ENCODE measurements at regions not wholly inside any gene's neighbourhood (a gene's known extent, or its start where the extent isn't known, plus 50 kb on each side); places are given as distances from the start of the nearest gene placed in this dataset.

- Histone ChIP-seq H3K27ac (ENCODE audit: low read depth in 2 of 2, low read length in 2 of 2) (no peak overlapping the region), H3K9me3 (ENCODE audit: control insufficient read depth in 2 of 3, insufficient read depth in 1 of 3, low read length in 3 of 3) (no peaks in the 10 kb centered on the region), H3K36me3 (ENCODE audit: control insufficient read depth in 2 of 3, insufficient read depth in 3 of 3, low read length in 3 of 3) (no peaks in the 10 kb centered on the region), H3K4me1 (ENCODE audit: control insufficient read depth in 2 of 3, insufficient read depth in 2 of 3, low read depth in 1 of 3, low read length in 3 of 3) (peaks cover 0 to 2% (median 2%) of the 10 kb centered on the region in 3 donors), H3K9ac (ENCODE audit: low read length in 3 of 3) (no peak overlapping the region), H3K4me3 (ENCODE audit: low read length in 3 of 3) (no peak overlapping the region), H3K27me3 (ENCODE audit: control insufficient read depth, insufficient read depth, low read length) (no peaks in the 10 kb centered on the region)
- DNase-seq = peak in 2 of 5 donors; percentile 40 to 45
- intact Hi-C loops (cut with DNase I) = no loop called here
- no peak for FAIRE-seq
- no peak for TF ChIP-seq CTCF (IDR thresholded peaks at IDR 0.05; ENCODE audit: borderline replicate concordance, extremely low read depth, insufficient read depth)
Observed at GRCh38 chr12:53808023-53808705, 56.4 kb upstream of the CISTR start.

GRCh38 chr12:53809005-53809404, 57.2 kb upstream of the CISTR start:
- Histone ChIP-seq H3K9ac (ENCODE audit: low read length in 3 of 3) (no peak overlapping the region), H3K27me3 (ENCODE audit: control insufficient read depth, insufficient read depth, low read length) (no peaks in the 10 kb centered on the region), H3K4me1 (ENCODE audit: control insufficient read depth in 2 of 3, insufficient read depth in 2 of 3, low read depth in 1 of 3, low read length in 3 of 3) (peaks cover 0 to 2% (median 2%) of the 10 kb centered on the region in 3 donors), H3K27ac (ENCODE audit: low read depth in 2 of 2, low read length in 2 of 2) (no peak overlapping the region), H3K36me3 (ENCODE audit: control insufficient read depth in 2 of 3, insufficient read depth in 3 of 3, low read length in 3 of 3) (no peaks in the 10 kb centered on the region), H3K4me3 (ENCODE audit: low read length in 3 of 3) (no peak overlapping the region), H3K9me3 (ENCODE audit: control insufficient read depth in 2 of 3, insufficient read depth in 1 of 3, low read length in 3 of 3) (no peaks in the 10 kb centered on the region)
- no peak for TF ChIP-seq CTCF (IDR thresholded peaks at IDR 0.05; ENCODE audit: borderline replicate concordance, extremely low read depth, insufficient read depth)
- FAIRE-seq (no peak), DNase-seq (no peak)
- intact Hi-C loops (cut with DNase I) = no loop called here

GRCh38 chr12:53810950-53811349, 59.2 kb upstream of the CISTR start:
- Histone ChIP-seq H3K27ac (ENCODE audit: low read depth in 2 of 2, low read length in 2 of 2) (no peak overlapping the region), H3K27me3 (ENCODE audit: control insufficient read depth, insufficient read depth, low read length) (no peaks in the 10 kb centered on the region), H3K4me1 (ENCODE audit: control insufficient read depth in 2 of 3, insufficient read depth in 2 of 3, low read depth in 1 of 3, low read length in 3 of 3) (peaks cover 0 to 2% (median 1%) of the 10 kb centered on the region in 3 donors), H3K9me3 (ENCODE audit: control insufficient read depth in 2 of 3, insufficient read depth in 1 of 3, low read length in 3 of 3) (no peaks in the 10 kb centered on the region), H3K36me3 (ENCODE audit: control insufficient read depth in 2 of 3, insufficient read depth in 3 of 3, low read length in 3 of 3) (no peaks in the 10 kb centered on the region), H3K4me3 (ENCODE audit: low read length in 3 of 3) (no peak overlapping the region), H3K9ac (ENCODE audit: low read length in 3 of 3) (no peak overlapping the region)
- intact Hi-C loops (cut with DNase I) = no loop called here
- no peak for FAIRE-seq
- no peak for TF ChIP-seq CTCF (IDR thresholded peaks at IDR 0.05; ENCODE audit: borderline replicate concordance, extremely low read depth, insufficient read depth)
- no peak for DNase-seq

GRCh38 chr12:53811606-53812005, 59.8 kb upstream of the CISTR start:
- H3K36me3 ChIP-seq (ENCODE audit: control insufficient read depth in 2 of 3, insufficient read depth in 3 of 3, low read length in 3 of 3) = no peaks in the 10 kb centered on the region
- H3K27ac ChIP-seq (ENCODE audit: low read depth in 2 of 2, low read length in 2 of 2) = no peak overlapping the region
- H3K9ac ChIP-seq (ENCODE audit: low read length in 3 of 3) = no peak overlapping the region
- FAIRE-seq = no peak
- no peaks in the 10 kb centered on the region for H3K9me3 ChIP-seq (ENCODE audit: control insufficient read depth in 2 of 3, insufficient read depth in 1 of 3, low read length in 3 of 3)
- no peaks in the 10 kb centered on the region for H3K27me3 ChIP-seq (ENCODE audit: control insufficient read depth, insufficient read depth, low read length)
- no peak for TF ChIP-seq CTCF (IDR thresholded peaks at IDR 0.05; ENCODE audit: borderline replicate concordance, extremely low read depth, insufficient read depth)
- peaks cover 0 to 2% (median 0%) of the 10 kb centered on the region in 3 donors for H3K4me1 ChIP-seq (ENCODE audit: control insufficient read depth in 2 of 3, insufficient read depth in 2 of 3, low read depth in 1 of 3, low read length in 3 of 3)
- H3K4me3 ChIP-seq (ENCODE audit: low read length in 3 of 3) = no peak overlapping the region
- DNase-seq = peak in 1 of 5 donors; percentile 64
- intact Hi-C loops (cut with DNase I) = no loop called here

All from kidney (tissue), 13 donors.